ENCODE measurements at regions not wholly inside any gene's neighbourhood (a gene's known extent, or its start where the extent isn't known, plus 50 kb on each side); places are given as distances from the start of the nearest gene placed in this dataset.
"Not testable (repeated sequence)": the region's sequence is repeated elsewhere in the genome, so short reads cannot be mapped to it uniquely, and the experiment has no call there.

GRCh38 chr1:96074422-96074821, 647.2 kb upstream of the PTBP2 start:
- no peak for DNase-seq (ENCODE audit: low read depth in 2 of 2)

- DNase-seq (ENCODE audit: low read depth in 2 of 2) = no peak
Measured at GRCh38 chr1:96074876-96075577, 646.6 kb upstream of the PTBP2 start.

- DNase-seq (ENCODE audit: low read depth in 2 of 2) = no peak
Measured at GRCh38 chr1:96075704-96076455, 645.7 kb upstream of the PTBP2 start.

GRCh38 chr1:96076589-96076988, 645.0 kb upstream of the PTBP2 start:
- DNase-seq (ENCODE audit: low read depth in 2 of 2) = no peak

- no peak for DNase-seq (ENCODE audit: low read depth in 2 of 2)
Measured at GRCh38 chr1:96079581-96079980, 642.0 kb upstream of the PTBP2 start.

GRCh38 chr1:96080925-96081324, 640.7 kb upstream of the PTBP2 start:
- DNase-seq (ENCODE audit: low read depth in 2 of 2) = no peak

- DNase-seq (ENCODE audit: low read depth in 2 of 2) = no peak
Measured at GRCh38 chr1:96087719-96088118, 633.9 kb upstream of the PTBP2 start.

- DNase-seq (ENCODE audit: low read depth in 2 of 2) = no peak
Measured at GRCh38 chr1:96090134-96090533, 631.5 kb upstream of the PTBP2 start.

GRCh38 chr1:96095849-96096612, 625.6 kb upstream of the PTBP2 start:
- DNase-seq (ENCODE audit: low read depth in 2 of 2) = no peak

- no peak for DNase-seq (ENCODE audit: low read depth in 2 of 2)
Measured at GRCh38 chr1:96096613-96097321, 624.8 kb upstream of the PTBP2 start.

GRCh38 chr1:96104506-96104905, 617.1 kb upstream of the PTBP2 start:
- no peak for DNase-seq (ENCODE audit: low read depth in 2 of 2)

- no peak for DNase-seq (ENCODE audit: low read depth in 2 of 2)
Measured at GRCh38 chr1:96104906-96105305, 616.7 kb upstream of the PTBP2 start.

- DNase-seq (ENCODE audit: low read depth in 2 of 2) = no peak
Measured at GRCh38 chr1:96116731-96117130, 604.9 kb upstream of the PTBP2 start.

GRCh38 chr1:96130432-96130831, 591.2 kb upstream of the PTBP2 start:
- no peak for DNase-seq (ENCODE audit: low read depth in 2 of 2)

GRCh38 chr1:96144636-96145035, 576.9 kb upstream of the PTBP2 start:
- DNase-seq (ENCODE audit: low read depth in 2 of 2) = no peak

- no peak for DNase-seq (ENCODE audit: low read depth in 2 of 2)
Measured at GRCh38 chr1:96145492-96145891, 576.1 kb upstream of the PTBP2 start.

GRCh38 chr1:96152957-96153356, 568.6 kb upstream of the PTBP2 start:
- DNase-seq (ENCODE audit: low read depth in 2 of 2) = not testable (repeated sequence)

- DNase-seq (ENCODE audit: low read depth in 2 of 2) = no peak
Measured at GRCh38 chr1:96157101-96157500, 564.5 kb upstream of the PTBP2 start.

- no peak for DNase-seq (ENCODE audit: low read depth in 2 of 2)
Measured at GRCh38 chr1:96159379-96159778, 562.2 kb upstream of the PTBP2 start.

GRCh38 chr1:96164053-96164452, 557.5 kb upstream of the PTBP2 start:
- no peak for DNase-seq (ENCODE audit: low read depth in 2 of 2)

GRCh38 chr1:96178053-96178452, 543.5 kb upstream of the PTBP2 start:
- DNase-seq (ENCODE audit: low read depth in 2 of 2) = no peak

GRCh38 chr1:96183485-96183884, 538.1 kb upstream of the PTBP2 start:
- DNase-seq (ENCODE audit: low read depth in 2 of 2) = no peak

Measured in stimulated activated CD4-positive, alpha-beta T cell treated with anti-CD3 and anti-CD28 coated beads, Interleukin-15, amount 100 ng/mL, for 48 hours (primary cell).